Erythroblast (primary cell): ENCODE measurements at regions not wholly inside any gene's neighbourhood (a gene's known extent, or its start where the extent isn't known, plus 50 kb on each side); places are given as distances from the start of the nearest gene placed in this dataset.

Experiments
- GATA1 ChIP-seq: IDR thresholded peaks from 2 replicates; pipeline ENCODE4 v1.6.1; 2011; ENCODE audit warnings: low read depth, mild to moderate bottlenecking, control low read depth, low read length, moderate library complexity
- POLR2A ChIP-seq: IDR thresholded peaks from 2 replicates; pipeline ENCODE4 v1.6.1; 2011; ENCODE audit warnings: mild to moderate bottlenecking, low read length

DNA sequence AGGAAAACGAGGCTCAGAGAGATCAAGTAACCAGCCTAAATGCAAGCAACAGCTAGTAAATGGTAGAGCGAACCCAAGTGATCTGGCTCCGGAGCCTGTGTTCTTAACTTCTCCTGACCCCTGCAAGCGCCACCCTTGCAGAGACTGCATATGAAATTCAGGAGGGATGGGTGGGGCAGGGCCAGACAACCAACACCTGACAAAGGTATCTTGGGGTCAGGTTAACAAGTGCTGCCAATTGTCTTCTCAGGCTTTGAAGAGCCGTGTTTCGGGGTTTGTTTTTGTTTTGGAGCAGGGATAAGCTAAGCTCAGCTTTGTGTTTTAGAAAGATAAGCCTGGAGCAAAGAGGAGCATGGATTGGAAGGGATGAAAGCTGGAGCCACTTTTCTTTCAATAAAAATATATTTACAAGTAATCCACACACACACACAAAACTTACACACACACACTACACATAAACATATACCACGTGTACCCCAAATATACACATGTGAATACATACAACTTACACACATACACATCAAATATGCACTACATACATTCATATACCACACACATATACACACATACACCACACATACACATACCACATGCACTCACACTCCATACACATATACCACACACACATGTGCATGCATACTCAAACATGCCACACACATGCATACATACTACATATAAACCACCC lies 722.0 kb downstream of the DIAPH3 start:
- no peak for TF ChIP-seq POLR2A
- no peak for TF ChIP-seq GATA1
